ENCODE measurements at regions not wholly inside any gene's neighbourhood (a gene's known extent, or its start where the extent isn't known, plus 50 kb on each side); places are given as distances from the start of the nearest gene placed in this dataset.

GRCh38 chr12:82089369-82090121 lies 268.6 kb downstream of the CCDC59 start:
- H3K27ac ChIP-seq: peak overlapping the region; percentile 8
- no peak for TF ChIP-seq CTCF (conservative IDR thresholded peaks at IDR 0.05)

- no peak overlapping the region for H3K27ac ChIP-seq
- TF ChIP-seq CTCF (conservative IDR thresholded peaks at IDR 0.05): no peak
Observed at GRCh38 chr12:82082501-82082900, 275.7 kb downstream of the CCDC59 start.

- TF ChIP-seq CTCF (conservative IDR thresholded peaks at IDR 0.05): no peak
Observed at GRCh38 chr12:82069931-82070514, 288.2 kb downstream of the CCDC59 start.

GRCh38 chr12:82058197-82058596 lies 299.0 kb upstream of the PPFIA2 start:
- no peak for TF ChIP-seq CTCF (conservative IDR thresholded peaks at IDR 0.05)
- H3K27ac ChIP-seq: no peak overlapping the region

More at GRCh38 chr12:82069931-82070514, 288.2 kb downstream of the CCDC59 start:
- no peak overlapping the region for H3K27ac ChIP-seq

GRCh38 chr12:82057770-82058169 lies 298.6 kb upstream of the PPFIA2 start:
- H3K27ac ChIP-seq: no peak overlapping the region
- TF ChIP-seq CTCF (conservative IDR thresholded peaks at IDR 0.05): no peak

GRCh38 chr12:82055391-82055790 lies 296.2 kb upstream of the PPFIA2 start:
- no peak for TF ChIP-seq CTCF (conservative IDR thresholded peaks at IDR 0.05)
- H3K27ac ChIP-seq: no peak overlapping the region

GRCh38 chr12:82054566-82054965 lies 295.4 kb upstream of the PPFIA2 start:
- TF ChIP-seq CTCF (conservative IDR thresholded peaks at IDR 0.05): no peak
- H3K27ac ChIP-seq: no peak overlapping the region

Measured in VCaP (cell line).